Nephron (organoid): ENCODE measurements at regions not wholly inside any gene's neighbourhood (a gene's known extent, or its start where the extent isn't known, plus 50 kb on each side); places are given as distances from the start of the nearest gene placed in this dataset.
A peak's percentile ranks its signal among the peaks of the same experiment; 100 is the strongest.

Source experiments
- H3K27ac Mint-ChIP-seq, 3 experiments: 2 replicates each; pipeline ENCODE4 v1.8.0; 2020; ENCODE audit warnings: mixed read lengths in 3 of 3, mild to moderate bottlenecking in 2 of 3, moderate library complexity in 1 of 3
- H3K27me3 Mint-ChIP-seq: 2 replicates; pipeline ENCODE4 v1.8.0; 2021; ENCODE audit warnings: low read depth, mild to moderate bottlenecking, moderate library complexity, mixed read lengths
- H3K36me3 Mint-ChIP-seq: 2 replicates; pipeline ENCODE4 v1.8.0; 2020; ENCODE audit warnings: low read depth, mixed read lengths
- H3K4me1 Mint-ChIP-seq: 2 replicates; pipeline ENCODE4 v1.8.0; 2020; ENCODE audit warnings: mixed read lengths
- H3K4me3 Mint-ChIP-seq, 3 experiments: 2 replicates each; pipeline ENCODE4 v1.8.0; 2020; ENCODE audit warnings: mild to moderate bottlenecking in 3 of 3, mixed read lengths in 3 of 3, moderate library complexity in 2 of 3
- H3K9me3 Mint-ChIP-seq: 2 replicates; pipeline ENCODE4 v1.8.0; 2020; ENCODE audit warnings: mixed read lengths
- TF ChIP-seq, protein P1 (sequence below), 3 experiments: fragments of 200-600 bp; sonication (generic); IDR thresholded peaks; one replicate each; pipeline ENCODE4 v1.5.0; 2021; ENCODE audit warnings: antibody characterized with exemption in 3 of 3; ENCODE audit not compliant: unreplicated experiment in 3 of 3

DNA sequence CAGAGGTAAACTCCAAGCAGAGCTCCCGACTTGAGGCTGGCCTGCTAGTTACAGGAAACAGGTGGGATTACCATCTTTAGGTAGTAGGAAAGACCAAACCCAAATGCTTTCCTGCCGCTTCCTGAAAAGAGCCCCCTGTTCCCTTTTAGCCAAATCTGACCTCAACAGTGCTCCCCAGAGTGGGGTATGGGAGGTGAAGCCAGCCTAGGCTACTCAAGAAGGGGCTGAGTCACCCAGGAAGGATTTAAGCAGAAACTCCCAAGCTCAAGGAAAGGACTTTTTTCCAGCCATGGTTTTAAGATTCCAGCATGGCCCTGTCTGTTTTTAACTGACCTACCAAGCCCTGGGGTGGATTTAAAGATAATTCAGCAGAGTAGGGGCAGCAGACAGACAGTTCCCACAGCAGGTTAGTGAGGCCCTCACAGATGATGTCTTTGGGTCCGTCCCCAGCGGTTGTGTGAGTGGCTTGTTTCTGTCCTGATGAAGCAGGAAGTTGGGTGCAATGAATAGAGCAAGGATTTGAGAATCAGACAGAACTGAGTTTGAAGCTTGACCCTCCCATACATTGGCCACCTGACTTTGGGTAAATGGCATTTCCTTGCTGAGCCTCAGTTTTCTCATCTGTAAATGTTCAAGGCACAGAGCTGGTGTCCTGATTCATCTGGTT lies 76.9 kb upstream of the MAFB start:
- no peak overlapping the region for H3K4me3 Mint-ChIP-seq
- H3K4me1 Mint-ChIP-seq, result peaks cover 5% of the 10 kb centered on the region
- TF ChIP-seq, protein P1, sequence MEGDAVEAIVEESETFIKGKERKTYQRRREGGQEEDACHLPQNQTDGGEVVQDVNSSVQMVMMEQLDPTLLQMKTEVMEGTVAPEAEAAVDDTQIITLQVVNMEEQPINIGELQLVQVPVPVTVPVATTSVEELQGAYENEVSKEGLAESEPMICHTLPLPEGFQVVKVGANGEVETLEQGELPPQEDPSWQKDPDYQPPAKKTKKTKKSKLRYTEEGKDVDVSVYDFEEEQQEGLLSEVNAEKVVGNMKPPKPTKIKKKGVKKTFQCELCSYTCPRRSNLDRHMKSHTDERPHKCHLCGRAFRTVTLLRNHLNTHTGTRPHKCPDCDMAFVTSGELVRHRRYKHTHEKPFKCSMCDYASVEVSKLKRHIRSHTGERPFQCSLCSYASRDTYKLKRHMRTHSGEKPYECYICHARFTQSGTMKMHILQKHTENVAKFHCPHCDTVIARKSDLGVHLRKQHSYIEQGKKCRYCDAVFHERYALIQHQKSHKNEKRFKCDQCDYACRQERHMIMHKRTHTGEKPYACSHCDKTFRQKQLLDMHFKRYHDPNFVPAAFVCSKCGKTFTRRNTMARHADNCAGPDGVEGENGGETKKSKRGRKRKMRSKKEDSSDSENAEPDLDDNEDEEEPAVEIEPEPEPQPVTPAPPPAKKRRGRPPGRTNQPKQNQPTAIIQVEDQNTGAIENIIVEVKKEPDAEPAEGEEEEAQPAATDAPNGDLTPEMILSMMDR (IDR thresholded peaks at IDR 0.05; ENCODE audit: unreplicated experiment in 3 of 3), result no peak
- peaks cover 9% of the 10 kb centered on the region for H3K27me3 Mint-ChIP-seq
- H3K27ac Mint-ChIP-seq, result no peak overlapping the region
- no peaks in the 10 kb centered on the region for H3K9me3 Mint-ChIP-seq
- H3K36me3 Mint-ChIP-seq, result no peaks in the 10 kb centered on the region

DNA sequence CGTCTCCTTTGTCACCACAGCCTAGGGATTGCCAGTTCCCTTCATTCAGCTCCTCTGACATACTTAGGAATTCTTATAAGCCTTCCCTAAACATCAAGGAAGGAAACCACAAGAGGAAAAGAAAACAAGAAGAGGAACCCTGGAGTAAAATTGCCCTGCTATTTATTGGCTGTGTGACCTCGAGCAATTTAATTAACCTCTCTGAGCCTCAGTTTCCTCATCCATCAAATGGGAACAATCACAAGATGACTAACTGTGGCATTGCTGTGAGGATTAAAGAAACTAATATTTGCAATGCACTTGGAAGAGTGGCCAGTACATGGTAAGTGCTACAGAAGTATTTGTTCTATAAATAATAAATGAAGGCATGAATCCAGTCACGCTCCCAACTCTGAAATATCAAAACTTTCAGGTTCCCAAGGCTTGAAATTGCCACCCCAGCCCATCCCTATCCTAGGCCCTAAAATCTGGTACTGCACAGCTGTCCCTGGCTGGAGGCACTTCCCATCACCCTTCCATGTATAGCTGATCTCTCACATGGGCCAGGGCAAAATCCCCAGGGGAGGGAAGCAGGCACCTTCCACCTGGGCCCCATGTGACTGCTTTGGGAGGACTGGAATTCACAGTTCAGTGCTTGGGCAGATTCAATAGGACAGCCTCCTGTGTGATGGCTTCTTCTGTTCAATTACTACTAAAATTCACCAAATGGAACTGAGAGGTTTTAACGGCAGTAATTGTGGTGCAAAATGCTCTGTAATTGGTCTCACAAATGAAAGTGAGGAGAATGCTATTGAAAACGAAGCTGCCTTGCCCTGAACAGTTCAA lies 78.0 kb upstream of the MAFB start:
- H3K27ac Mint-ChIP-seq, result no peak overlapping the region
- TF ChIP-seq, protein P1 (IDR thresholded peaks at IDR 0.05; ENCODE audit: unreplicated experiment in 3 of 3), result no peak
- no peaks in the 10 kb centered on the region for H3K36me3 Mint-ChIP-seq
- H3K4me3 Mint-ChIP-seq, result no peak overlapping the region
- no peaks in the 10 kb centered on the region for H3K9me3 Mint-ChIP-seq
- peaks cover 5% of the 10 kb centered on the region for H3K4me1 Mint-ChIP-seq
- peaks cover 14% of the 10 kb centered on the region for H3K27me3 Mint-ChIP-seq

DNA sequence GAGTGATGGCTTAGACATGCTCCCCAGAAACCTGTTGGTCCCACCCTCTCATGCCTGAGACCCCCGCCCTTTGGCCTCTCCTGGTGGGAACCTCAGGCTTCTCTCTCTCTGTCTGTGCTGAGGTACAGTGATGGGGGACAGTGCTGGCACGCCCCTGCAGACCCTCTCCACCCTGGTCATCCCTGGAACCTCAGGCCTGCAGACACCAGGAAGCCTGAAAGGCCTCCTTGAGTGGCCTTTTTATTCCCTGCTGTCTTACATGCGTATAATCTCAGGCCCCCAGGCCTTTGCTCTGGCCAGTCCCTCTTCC lies 78.5 kb upstream of the MAFB start:
- no peaks in the 10 kb centered on the region for H3K36me3 Mint-ChIP-seq
- no peaks in the 10 kb centered on the region for H3K9me3 Mint-ChIP-seq
- H3K4me3 Mint-ChIP-seq, result no peak overlapping the region
- peaks cover 5% of the 10 kb centered on the region for H3K4me1 Mint-ChIP-seq
- peaks cover 14% of the 10 kb centered on the region for H3K27me3 Mint-ChIP-seq
- H3K27ac Mint-ChIP-seq, result peak overlapping the region in 1 of 3 experiments; percentile 5
- TF ChIP-seq, protein P1 (IDR thresholded peaks at IDR 0.05; ENCODE audit: unreplicated experiment in 3 of 3), result no peak

DNA sequence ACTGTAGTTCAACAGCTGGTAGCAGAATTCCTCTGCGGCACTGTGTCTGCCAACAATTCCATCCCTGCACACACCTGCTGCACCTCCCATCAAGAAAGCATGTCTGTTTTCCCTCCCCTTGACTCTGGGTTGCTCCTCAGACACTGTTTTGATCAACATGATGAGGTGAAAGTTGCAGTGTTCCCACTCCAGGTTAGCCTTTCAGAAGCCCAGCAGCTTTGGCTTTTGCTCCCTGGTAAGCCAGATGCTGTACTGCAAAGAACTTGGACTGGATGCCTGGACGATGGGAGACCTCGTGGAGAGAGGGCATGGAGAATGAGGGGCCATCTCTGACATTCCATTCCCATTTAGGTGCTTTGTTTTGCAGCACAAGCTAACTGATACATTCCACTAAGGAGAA lies 79.1 kb upstream of the MAFB start:
- TF ChIP-seq, protein P1 (IDR thresholded peaks at IDR 0.05; ENCODE audit: unreplicated experiment in 3 of 3), result no peak
- Mint-ChIP-seq H3K4me3 (no peak overlapping the region), H3K36me3 (no peaks in the 10 kb centered on the region), H3K4me1 (peaks cover 5% of the 10 kb centered on the region), H3K27me3 (peaks cover 14% of the 10 kb centered on the region), H3K9me3 (no peaks in the 10 kb centered on the region), H3K27ac (peak overlapping the region in 1 of 3 experiments; percentile 5)

DNA sequence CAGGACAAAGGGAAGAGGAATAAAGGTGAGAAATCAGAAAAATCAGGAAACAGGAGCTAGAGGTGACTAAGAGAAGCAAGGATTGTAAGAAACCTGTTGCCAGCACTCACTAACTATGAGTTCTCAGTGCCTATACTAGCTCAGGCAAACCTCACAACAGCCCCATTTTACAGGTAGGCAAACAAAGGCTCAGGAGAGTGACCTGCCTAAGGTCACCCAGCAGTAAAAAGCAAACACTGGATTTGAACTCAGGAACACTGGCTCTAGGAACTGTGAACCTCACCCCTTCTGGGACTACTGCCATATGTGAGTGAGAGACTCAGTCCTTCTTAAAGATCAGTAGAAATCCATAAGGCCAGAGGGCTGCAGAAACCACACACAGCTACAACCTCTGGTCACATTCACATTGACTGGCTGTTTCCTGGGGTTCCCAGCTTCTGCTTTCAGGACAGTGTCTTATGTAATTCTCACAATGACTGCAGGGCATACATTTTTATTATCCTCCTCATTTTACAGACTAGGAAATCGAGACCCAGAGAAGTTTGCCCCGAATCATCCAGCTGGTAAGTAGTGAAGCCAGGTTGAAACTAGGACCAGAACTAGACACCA lies 80.7 kb upstream of the MAFB start:
- Mint-ChIP-seq H3K27me3 (peaks cover 14% of the 10 kb centered on the region), H3K4me1 (peaks cover 5% of the 10 kb centered on the region)

More for the DNA sequence above, 80.7 kb upstream of the MAFB start:
- no peak overlapping the region for H3K4me3 Mint-ChIP-seq
- TF ChIP-seq, protein P1 (IDR thresholded peaks at IDR 0.05; ENCODE audit: unreplicated experiment in 3 of 3), result no peak
- H3K27ac Mint-ChIP-seq, result no peak overlapping the region
- H3K36me3 Mint-ChIP-seq, result no peaks in the 10 kb centered on the region
- no peaks in the 10 kb centered on the region for H3K9me3 Mint-ChIP-seq
